ENCODE measurements at regions not wholly inside any gene's neighbourhood (a gene's known extent, or its start where the extent isn't known, plus 50 kb on each side); places are given as distances from the start of the nearest gene placed in this dataset.

GRCh38 chr17:54373970-54374369, 526.7 kb upstream of the TOM1L1 start:
- TF ChIP-seq EZH2 (IDR thresholded peaks at IDR 0.05; ENCODE audit: low read length, unreplicated experiment) (no peak), CTCF (conservative IDR thresholded peaks at IDR 0.05; ENCODE audit: low read depth, low read length) (no peak)
